Cerebellar cortex (tissue), 1 donor: ENCODE measurements at regions not wholly inside any gene's neighbourhood (a gene's known extent, or its start where the extent isn't known, plus 50 kb on each side); places are given as distances from the start of the nearest gene placed in this dataset.

Source experiments
- DNase-seq: peaks from one replicate; pipeline ENCODE4 v3.0.0-alpha.2; 2015; ENCODE audit warnings: low spot score

- no peak for DNase-seq
Measured at GRCh38 chr10:10778959-10779358, 238.7 kb upstream of the CELF2 start.

DNA sequence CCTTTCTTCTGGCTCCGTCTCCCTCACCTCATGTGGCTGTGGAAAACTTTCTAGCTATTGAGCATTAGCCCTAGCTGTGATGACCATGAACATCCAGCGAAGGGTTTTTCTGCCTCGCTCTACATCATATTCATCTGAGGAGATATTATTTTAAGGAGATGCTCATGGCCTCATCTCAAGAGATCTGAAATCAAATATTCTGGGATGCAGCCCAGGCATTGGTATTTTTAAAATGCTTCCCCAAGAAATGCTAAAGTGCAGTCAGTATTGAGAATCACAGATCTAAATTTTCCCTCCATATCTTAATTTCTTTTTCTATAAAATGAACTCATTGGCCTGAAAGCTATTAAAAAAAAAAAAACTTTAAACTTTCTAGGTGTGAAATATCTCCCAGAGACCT is 238.2 kb upstream of the CELF2 start:
- no peak for DNase-seq

DNA sequence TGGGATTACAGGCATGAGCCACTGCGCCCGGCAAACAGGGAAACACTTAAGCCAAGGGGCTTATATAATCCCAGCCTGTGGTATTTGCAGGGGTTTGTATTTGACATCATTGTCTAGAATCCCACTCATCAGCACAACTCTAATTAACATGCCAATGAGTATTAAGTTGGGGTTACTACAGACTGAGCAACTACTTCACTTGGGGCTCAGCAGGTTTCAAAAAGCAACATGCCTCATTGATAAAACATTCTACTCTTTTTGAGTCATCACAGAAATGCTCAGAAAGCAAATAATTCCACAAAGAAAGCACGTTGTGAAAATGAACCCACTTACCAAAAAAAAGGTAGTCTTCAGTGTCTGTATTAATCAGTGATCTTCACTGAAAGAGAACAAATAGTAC is 236.9 kb upstream of the CELF2 start:
- DNase-seq: no peak

- DNase-seq: no peak
Measured at GRCh38 chr10:10782603-10783002, 235.1 kb upstream of the CELF2 start.

DNA sequence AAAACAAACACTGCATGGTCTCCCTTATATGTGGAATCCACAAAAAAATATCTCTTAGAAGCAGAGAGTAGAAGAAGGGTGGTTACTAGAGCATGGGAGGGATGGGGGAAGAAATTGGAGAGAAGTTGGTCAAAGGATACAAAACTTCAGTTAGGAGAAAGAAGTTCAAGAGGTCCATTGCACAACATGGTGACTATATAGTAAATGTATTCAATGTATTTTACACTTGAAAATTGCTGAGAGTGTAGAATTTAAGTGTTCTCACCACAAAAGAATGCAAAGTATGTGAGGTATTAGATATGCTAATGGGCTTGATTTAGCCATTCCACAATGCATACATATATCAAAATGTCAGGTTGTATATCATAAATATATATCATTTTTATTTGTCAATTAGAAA is 232.0 kb upstream of the CELF2 start:
- no peak for DNase-seq

DNA sequence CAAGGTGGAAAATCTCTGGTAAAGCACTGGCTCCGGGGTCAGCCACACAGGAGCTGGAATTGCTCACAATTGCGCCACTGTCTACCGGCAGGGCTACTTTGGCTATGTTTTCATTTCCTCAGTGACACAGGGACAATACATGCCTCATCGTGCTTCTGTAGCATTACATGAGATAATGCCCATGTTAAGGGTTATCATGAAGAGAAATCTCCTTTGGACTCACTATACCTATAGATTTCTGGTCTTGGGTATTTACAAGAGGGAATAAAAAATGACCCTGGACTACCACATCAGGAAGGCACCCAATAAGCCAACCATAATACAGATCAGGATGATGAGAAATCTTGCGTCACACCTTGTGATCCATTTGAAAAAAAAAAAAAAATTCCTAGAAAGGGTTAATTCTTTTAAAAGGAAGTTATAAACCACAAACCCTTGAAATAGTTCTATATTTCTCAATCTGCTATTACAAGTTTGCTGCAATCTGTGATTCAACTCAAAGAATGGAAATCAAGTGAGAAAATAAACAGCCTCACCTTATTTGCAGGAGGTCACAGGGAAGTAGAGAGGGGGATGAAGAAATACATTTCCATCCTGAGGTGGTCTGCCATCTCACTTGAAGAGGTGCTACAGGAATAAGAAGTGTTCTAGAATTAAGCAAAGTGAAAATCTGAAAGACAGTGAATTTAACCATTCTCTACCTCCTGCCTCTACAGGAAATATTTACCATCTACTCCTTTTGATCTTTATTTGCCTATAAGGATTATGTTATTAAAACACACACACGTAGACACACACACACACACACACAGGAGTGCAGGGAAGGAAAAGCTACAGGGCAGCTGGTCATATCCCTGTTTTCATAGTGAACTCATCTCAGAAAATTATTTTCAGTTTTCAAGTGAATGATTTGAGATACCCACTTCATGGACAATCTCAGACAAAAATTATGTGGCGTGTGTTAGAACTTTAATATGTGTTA is 231.3 kb upstream of the CELF2 start:
- DNase-seq: no peak

DNA sequence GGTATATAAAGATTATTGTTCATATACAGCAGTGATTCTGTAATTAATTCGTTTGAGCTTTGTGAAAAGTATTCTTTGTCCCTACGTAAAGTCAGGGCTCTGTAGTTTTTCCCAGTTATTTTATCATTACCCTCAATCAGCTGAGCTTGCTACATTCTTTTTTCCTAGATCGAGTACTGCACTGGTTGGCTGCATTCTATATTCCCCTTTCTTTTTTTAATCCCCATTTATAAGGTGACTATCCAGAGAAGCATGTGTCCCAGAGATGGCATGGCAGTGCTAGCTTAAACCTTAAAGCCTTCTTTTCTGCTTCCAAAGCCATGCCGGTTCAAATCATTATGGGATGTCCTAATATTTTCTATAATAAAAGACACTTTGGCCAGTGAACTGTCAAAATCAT is 230.1 kb upstream of the CELF2 start:
- DNase-seq: no peak

- DNase-seq: no peak
Measured at GRCh38 chr10:10788761-10789160, 228.9 kb upstream of the CELF2 start.

- DNase-seq: no peak
Measured at GRCh38 chr10:10791869-10792268, 225.8 kb upstream of the CELF2 start.

- no peak for DNase-seq
Measured at GRCh38 chr10:10792681-10793080, 225.0 kb upstream of the CELF2 start.

GRCh38 chr10:10794046-10794445 is 223.6 kb upstream of the CELF2 start:
- peak; percentile 57 for DNase-seq

DNA sequence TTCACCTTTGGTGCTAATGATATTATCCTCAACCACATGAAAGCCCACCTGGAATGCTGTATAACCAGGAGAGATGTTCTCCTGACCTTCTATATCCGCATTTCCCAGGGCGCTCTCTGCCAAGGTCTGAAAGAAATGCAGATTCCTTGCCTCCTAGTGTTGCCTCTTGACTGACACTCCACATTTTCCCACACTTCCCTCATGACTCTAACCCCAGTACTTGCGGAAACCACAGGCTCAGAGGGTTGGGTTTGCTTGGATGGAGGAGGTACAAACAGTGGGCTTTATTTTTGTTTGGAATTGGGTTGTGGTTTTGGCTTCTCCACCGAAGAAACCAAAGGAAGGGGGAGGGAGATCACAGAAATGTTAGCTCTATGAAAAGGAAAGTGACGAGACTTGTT is 222.9 kb upstream of the CELF2 start:
- DNase-seq: no peak

DNA sequence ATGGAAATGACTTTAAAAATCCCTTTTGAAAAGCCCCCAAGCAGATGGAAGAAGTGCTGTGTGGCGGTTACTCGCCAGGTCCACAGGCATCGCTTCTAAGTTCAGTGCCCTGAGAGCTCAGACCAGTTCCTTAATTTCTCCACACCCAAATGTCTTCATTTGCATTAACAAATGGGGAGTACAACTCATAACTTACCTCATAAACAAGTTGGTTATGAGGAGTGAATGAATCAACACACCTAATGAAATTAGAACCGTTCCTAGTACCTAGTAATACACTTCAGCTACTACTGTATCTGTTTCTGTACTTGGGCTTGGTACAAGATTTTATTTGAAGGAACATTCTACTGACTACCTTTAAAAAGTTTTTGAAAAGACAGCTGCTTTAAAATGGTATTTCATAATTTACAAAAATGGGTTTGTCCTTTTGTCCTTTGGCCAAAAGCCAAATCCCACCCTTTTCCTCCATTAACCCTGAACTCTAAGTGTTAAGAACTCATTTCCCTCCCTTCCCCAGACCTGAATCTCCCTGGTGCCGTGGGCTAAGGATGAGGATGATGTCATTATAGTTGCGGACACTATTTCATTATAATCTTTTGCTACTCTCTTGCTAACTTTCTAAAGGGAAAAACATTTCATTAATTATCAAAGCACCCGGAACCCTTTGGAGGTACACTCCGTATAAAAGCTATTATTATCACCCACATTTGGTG is 221.5 kb upstream of the CELF2 start:
- no peak for DNase-seq

GRCh38 chr10:10796774-10797415 is 220.8 kb upstream of the CELF2 start:
- DNase-seq: peak; percentile 46

- no peak for DNase-seq
Measured at GRCh38 chr10:10797513-10797912, 220.2 kb upstream of the CELF2 start.

- peak; percentile 47 for DNase-seq
Measured at GRCh38 chr10:10798102-10798863, 219.4 kb upstream of the CELF2 start.

DNA sequence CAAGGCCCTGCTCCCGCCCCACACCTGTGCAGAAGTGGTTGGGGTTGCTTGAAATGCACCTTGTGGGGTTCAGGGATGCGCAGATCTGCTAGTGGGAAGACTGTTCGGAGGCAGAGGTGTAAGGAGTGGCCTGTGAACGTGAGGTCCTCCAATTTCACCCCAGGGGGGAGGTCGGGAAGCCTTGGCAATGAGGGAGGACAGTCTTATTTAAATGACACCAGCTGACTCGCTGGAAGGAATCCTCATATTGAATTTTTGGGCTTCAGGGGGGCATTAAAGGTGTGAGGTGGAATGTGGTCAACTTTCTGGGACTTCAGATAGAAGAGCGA is 218.8 kb upstream of the CELF2 start:
- DNase-seq: no peak

- DNase-seq: no peak
Measured at GRCh38 chr10:10800961-10801360, 216.7 kb upstream of the CELF2 start.

DNA sequence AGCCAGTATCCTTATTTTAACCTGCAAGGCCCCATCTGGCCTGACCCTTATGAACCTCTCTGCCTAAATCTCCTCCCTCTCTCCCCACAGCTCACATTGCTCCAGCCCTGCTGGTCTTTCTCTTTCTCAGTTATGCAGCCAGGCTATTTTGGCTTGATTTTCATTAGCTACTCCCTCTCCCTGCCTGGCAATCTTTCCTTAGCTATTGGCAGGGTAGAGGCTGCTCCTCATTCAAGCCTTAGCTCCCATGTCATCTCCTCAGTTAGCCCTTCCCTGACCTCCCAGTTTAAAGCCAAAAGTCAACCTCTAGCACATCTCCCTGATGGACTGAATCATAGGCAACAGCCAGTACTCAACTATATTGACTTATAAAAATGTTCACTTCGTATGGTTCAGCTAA is 214.4 kb upstream of the CELF2 start:
- DNase-seq: peak; percentile 69

- DNase-seq: no peak
Measured at GRCh38 chr10:10804061-10804460, 213.6 kb upstream of the CELF2 start.

GRCh38 chr10:10804998-10805740 is 212.5 kb upstream of the CELF2 start:
- DNase-seq: no peak
